Erythroblast (primary cell): ENCODE measurements at regions not wholly inside any gene's neighbourhood (a gene's known extent, or its start where the extent isn't known, plus 50 kb on each side); places are given as distances from the start of the nearest gene placed in this dataset.

ENCODE experiments used
- GATA1 ChIP-seq: IDR thresholded peaks from 2 replicates; pipeline ENCODE4 v1.6.1; 2011; ENCODE audit warnings: low read depth, mild to moderate bottlenecking, control low read depth, low read length, moderate library complexity
- POLR2A ChIP-seq: IDR thresholded peaks from 2 replicates; pipeline ENCODE4 v1.6.1; 2011; ENCODE audit warnings: mild to moderate bottlenecking, low read length

DNA sequence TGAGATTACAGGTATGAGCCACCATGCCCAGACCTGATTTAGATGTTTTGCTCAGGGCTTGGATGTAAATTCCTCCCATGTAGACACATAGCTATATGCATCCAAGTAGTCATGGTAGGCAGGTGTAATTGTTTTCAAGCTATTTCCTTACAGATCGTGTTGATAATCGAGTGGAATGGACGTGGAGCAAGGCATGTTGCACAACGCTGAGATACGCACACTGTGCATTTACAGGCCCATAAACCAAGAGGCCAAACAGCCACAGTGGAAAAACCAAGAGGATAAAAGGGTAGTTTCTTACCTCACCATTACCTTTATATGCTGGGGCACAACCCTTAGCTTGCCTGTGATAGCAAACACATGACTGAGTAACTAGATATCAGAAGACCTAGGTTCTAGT is 51.0 kb upstream of the ADGRF1 start:
- TF ChIP-seq POLR2A (no peak), GATA1 (no peak)
